HG03457 (cell line): ENCODE measurements at regions not wholly inside any gene's neighbourhood (a gene's known extent, or its start where the extent isn't known, plus 50 kb on each side); places are given as distances from the start of the nearest gene placed in this dataset.
"Not testable (repeated sequence)": the region's sequence is repeated elsewhere in the genome, so short reads cannot be mapped to it uniquely, and the experiment has no call there.

Source experiments
- ATAC-seq: cut with Tn5 transposase; IDR thresholded peaks from one replicate; pipeline ENCODE4 v1.9.1; 2021; ENCODE audit warnings: moderate number of reproducible peaks; ENCODE audit not compliant: unreplicated experiment

DNA sequence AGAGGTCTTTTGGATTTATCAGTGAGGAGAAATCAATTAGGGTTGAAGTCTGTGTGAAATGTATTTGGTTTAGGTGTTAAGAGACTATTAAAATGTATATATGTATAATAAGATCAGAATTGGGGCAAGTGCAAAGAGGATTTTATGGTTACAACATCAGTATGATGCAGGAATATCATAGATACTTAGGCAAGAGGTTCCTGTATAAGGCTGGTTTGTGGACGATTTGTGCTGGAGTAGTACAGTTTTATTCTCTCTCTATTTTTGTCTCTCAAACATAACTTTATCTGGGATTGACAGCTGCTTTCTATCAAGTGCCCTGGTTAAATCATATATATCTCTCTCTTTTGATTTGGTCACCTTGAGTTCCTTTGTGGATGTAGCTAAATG lies 142.5 kb downstream of the CTH start:
- ATAC-seq: no peak

DNA sequence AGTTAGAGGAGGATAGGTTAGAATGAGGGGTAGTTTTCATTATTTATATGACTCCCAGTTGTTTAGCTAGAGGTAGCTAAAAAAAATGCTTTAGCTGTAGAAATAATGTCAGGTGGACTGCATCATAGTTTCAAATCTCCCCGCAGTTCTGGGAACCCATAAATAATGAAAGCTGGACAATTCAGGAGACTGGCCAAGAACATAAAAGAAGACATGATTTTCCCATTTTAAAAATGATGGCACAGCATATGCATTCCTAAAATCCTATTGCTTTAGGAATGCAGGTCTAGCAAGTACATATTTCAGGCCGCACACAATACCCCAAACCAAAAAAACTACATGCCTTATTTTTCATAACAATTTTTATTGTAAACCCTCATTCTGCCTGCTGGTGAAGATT lies 143.3 kb downstream of the CTH start:
- ATAC-seq: no peak

DNA sequence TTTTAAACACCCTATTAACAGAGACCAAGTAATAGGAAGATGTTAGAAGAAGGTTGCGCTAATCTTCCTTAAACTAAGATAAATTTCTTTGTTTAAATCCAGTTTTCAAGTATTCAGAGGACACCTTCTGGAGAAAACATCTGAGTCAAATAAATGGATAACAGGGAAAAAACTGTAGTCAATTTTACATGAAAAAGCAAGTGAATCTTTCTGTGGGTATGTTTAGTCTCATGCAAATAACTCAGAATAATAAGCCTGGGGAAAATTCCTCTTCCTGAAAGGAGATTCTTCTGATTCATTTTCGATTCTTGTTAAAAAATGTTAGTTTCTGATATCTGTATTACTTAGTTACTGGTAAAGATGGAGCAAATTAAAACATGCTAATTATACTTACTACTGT lies 145.5 kb downstream of the CTH start:
- no peak for ATAC-seq

DNA sequence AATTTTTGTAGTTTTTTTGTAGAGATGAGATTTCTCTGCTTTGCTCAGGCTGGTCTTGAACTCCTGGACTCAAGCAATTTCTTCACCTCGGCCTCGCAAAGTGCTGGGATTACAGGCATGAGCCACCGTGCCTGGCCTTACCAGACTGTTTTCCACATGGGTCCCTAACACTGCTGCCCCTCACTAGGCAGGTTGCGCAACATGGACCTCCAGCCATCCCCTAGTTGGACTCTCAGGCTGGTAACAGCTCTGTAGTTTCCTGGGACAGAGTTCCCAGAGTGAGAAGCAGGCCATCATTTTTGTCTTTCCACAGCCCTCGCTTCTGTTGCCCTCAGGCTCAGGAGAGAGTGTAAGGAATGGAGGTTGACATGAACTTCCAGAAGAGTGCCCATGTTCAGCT lies 156.1 kb downstream of the CTH start:
- no peak for ATAC-seq

DNA sequence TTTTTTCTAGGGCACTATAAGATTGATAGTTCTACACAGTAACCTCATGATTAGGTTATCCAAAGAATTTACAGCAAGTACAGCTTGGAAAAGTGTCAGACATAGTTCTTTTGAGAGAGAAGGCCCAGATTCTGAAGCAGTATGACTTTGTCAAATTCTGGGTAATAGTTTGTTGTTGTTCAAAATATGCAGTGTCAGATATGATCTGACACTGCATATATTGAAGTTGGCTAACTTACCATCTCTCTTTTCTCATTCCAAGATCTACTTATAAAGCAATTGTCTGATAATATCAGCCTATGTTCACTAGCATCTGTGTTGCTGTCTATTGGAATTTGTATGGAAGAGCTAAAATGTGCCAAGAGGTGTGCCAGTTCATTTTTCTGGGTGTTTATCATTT lies 160.1 kb downstream of the CTH start:
- ATAC-seq: no peak

DNA sequence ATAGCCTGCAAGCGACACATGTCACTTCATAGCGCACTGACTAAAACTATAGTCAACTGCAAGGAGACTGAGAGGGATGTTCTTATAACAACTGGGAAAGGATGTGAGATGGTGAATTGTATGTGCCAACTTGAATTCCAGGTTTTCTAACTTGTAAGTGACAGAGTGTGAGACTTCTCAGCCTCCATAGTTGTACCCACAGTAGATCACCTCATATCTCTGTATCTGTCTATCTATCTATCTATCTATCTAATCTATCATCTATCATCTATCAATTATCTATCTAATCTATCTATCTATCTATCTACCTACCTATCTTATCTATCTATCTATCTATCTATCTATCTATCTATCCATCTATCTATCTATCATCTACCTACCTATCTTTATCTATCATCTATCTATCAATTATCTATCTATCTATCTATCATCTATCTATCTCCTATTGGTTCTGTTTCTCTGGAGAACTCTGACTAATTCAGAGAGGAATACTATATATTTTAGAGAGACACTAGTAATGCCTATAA lies 162.3 kb downstream of the CTH start:
- no peak for ATAC-seq

DNA sequence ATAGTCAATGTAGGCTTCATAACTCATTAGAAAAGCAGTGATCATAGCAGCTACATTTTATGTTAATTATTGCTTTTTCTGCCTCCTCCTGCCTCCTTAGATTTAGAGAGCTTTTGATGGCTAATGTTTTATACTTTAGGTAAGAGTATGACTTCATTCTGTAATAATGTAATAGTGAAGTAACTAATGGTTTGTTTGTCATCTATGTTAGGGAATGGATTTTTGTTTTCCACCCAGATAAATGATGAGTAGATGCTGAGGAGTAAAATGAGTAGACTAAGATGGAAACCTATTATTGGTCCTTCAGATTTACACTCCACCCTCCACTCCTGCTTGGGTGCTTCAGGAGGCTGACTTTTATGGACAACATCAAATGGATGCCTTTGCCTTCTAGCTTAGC lies 170.6 kb downstream of the CTH start:
- ATAC-seq: no peak

DNA sequence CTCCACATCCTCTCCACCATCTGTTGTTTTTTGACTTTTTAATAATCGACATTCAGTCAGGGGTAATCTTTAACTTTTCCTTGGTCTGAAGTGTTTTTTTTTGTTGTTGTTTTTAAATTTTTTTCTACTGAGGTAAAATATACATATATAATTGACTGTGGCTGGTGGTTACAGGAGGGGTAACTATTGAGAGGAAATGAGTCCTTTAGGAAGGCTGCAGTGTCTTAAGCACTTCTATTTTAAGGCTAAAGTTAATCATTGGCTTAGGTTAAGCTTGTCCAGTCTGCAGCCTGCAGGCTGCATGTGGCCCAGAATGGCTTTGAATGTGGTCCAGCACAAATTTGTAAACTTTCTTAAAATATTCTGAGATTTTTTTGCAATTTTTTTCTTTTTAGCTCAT lies 172.5 kb downstream of the CTH start:
- ATAC-seq: peak; percentile 97

DNA sequence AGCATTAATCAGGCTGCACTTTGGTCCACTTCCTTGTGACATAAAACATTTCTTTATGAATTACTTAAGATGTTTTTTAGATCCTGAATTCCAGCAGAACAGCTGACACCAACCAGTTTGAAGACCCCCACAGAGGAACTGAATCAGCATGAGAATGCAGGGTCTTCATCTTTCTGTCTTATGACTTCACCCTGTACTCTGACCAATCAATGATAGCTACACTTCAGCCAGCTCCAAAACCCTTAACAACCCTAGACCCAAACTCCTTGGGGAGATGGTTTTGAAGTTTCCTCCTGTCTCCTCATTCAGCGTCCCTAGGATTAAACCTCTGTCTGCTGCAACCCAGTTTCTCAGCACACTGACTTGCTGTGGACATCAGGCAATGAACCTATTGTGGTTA lies 175.0 kb downstream of the CTH start:
- ATAC-seq: no peak

DNA sequence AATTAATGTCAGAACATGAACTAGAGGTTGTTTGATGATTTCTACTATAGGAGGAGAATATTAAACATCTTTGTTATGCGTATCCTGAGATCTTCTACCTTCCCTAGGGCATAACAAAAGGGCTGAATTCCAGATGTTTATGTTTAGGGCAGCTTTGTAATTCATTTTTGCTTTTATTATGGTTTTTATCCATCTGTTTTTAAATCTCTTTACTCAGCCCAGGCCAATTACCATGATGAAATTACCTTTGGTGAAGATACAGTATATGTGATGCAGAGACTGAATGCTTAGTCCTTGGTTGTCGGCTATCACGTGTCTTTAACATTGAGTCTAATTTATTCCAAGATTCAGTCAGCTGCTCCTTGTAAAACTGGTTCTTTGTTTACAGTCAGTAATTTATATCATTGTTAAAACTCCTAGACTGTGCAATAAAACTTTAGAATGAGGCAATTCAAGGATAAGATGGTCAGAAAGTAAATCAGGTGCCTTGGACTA lies 176.9 kb downstream of the CTH start:
- no peak for ATAC-seq

DNA sequence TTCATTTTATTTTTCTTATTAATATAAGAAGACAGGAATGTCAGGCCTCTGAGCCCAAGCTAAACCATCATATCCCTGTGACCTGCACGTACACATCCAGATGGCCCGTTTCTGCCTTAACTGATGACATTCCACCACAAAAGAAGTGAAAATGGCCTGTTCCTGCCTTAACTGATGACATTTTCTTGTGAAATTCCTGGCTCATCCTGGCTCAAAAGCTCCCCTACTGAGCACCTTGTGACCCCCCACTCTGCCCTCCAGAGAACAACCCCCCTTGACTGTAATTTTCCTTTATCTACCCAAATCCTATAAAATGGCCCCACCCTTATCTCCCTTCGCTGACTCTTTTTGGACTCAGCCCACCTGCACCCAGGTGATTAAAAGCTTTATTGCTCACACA lies 182.5 kb downstream of the CTH start:
- not testable (repeated sequence) for ATAC-seq

DNA sequence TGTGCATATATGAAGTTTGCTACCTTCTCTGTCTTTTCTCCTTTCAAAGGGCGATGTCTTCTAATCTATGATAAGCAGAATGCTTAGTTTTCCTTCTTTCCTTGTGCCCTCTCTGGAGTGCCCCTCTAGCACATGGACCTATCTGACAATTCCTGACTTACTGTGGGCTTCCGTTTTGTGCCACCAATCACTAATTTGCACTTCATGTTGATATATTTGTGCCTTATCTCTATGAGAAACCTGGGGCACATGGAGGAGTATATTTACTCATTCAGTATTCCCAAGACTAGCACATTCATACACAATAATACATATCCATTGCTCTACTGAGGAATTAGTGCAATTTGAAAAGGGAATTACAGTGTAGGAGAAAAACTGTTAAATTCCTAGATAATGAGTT lies 197.7 kb downstream of the CTH start:
- no peak for ATAC-seq

DNA sequence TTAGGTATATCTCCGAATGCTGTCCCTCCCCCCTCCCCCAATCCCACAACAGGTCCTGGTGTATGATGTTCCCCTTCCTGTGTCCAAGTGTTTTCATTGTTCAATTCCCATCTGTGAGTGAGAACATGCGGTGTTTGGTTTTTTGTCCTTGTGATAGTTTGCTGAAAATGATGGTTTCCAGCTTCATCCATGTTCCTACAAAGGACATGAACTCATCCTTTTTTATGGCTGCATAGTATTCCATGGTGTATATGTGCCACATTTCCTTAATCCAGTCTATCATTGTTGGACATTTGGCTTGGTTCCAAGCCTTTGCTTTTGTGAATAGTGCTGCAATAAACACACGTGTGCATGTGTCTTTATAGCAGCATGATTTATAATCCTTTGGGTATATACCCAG lies 199.1 kb downstream of the CTH start:
- ATAC-seq: not testable (repeated sequence)

DNA sequence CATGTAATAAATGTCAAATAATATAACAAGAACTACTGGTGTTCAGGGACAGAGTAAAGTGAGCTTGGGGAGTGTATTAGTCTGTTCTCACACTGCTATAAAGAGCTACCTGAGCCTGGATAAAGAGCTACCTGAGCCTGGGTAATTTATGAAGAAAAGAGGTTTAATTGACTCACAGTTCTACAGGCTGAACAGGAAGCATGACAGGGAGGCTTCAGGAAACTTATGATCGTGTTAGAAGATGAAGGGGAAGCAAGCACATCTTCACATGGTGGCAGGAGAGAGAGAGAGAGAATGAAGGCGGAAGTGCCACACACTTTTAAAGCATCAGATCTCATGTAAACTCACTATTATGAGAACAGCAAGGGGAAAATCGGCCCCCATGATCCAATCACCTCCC lies 205.9 kb downstream of the CTH start:
- no peak for ATAC-seq

DNA sequence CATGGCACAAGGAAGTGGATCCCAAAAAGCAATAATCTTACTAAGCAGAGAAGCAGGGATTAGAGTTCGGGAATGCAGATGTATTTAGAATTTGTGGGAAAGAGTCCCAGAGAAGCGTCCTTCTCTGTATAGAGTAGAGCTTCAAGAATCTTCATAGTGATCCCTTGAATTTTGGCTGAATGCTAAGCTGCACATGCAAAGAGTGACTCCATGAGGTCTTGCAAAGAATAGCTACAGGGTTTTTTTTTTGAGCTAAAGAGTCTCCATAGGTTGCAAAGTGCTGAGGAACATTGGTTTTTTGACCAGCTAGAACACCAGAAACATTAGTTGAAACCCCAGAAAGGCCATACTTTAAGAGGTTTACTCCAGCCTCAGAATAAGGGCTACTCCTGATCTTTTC lies 206.7 kb downstream of the CTH start:
- ATAC-seq: no peak

DNA sequence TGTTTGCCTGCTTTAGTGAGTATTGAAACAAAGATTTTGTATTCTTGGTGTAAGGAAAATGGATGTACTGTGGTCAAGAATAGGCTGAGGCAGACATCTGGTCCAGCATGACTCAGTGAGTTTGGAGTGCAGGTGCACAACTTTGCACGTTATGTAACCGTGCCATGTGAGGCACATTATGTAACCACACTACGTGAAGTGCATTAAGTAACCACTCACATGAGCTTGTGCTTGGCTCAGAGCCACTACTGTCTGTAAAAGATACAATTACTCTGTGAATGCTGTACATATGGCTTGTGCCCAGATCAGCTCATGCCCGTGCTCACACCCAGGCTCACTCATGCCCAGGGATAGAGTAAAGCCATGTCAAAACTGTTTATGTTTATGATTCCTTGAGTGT lies 216.8 kb downstream of the CTH start:
- ATAC-seq: no peak

DNA sequence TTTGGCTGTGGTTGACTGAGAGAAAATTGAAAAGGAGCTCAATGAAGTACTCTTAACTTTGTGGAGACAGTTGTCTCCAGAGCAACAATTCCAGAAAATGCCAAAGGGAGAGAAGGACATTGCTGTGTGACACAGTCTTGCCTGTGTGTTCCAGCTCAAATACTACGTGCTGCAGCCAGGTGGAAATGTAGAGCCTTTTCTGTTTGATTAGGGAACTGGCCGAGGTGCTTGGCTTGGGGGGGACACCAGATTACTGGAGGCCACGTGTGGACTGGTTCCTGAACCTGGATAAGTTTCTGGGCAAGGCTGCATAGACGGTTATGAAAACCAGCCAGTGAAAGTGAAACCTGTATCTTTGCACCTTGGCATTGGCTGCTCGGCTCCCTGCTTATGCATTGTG lies 217.9 kb downstream of the CTH start:
- ATAC-seq: no peak

DNA sequence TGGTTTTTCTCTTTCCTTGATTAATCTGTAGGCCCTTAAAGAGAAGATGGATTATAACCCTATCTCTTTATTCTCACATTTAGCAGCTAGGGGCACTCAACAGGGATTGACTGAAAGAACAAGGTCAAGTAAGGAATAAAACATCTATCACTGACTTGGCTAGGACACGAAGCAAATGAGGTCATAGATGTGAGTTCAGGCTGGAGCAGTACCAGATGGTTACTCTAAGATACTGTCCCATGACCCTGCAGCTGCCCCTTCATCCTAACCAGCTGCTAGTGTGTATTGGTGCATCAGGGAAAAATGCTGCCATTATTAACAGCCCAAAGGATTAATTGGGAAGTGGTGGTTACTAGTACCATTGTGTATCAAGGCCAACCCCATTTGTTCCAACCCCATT lies 221.9 kb downstream of the CTH start:
- ATAC-seq: no peak

DNA sequence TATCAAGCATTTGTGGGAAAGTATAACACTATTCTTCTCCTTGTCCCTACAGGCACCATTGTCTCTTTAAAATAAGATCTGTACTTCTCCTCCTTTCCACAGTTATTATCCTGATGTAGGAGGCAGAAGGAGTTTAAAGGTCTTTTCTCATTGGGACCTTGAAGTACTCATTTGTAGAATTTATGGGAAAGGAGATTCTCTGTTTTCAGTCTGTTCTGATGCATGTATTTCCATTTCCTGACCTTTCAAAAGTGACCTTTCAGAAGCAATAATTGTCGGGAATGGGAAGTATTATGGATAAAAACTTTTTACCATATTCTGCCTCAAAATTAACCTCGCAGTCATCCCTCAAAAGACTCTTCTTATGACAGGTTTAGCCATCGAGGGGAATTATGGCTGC lies 224.8 kb downstream of the CTH start:
- no peak for ATAC-seq

DNA sequence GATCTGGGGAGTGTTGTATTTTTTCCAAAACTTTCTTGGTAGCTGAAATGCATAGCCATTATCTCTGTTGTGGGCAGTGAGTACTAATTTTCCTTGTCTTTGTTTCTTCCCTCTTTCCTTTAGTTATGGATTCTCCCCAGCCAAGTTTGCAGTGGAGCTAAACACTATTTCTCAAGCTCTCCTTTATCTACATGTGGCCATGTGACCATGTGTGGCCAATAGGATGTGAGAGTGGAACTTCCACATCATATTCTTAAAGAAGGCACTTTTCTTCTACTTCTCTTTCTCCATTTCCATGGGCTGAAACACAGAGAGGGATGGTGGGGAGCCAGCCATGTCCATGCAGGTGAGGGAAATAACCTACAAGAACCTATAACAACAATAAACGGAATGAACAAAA lies 230.8 kb downstream of the CTH start:
- ATAC-seq: no peak

DNA sequence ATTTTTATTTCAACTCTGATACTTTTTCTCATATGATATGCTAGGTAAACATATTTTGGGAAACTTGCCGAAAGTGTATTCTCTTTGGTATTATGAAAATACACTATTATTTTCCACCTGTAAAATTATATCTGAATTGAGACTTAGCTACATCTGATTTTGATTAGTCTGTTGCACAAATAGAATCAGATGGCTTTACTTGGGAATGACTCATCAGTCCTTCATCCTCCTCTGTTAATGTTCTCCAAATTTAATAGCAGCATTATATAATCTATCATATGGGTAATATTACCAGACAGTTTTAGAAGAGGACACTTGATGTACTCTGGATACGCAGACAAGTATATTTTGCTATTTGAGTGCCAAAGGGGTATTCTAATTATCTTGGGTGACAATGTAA lies 245.3 kb downstream of the CTH start:
- ATAC-seq: no peak

DNA sequence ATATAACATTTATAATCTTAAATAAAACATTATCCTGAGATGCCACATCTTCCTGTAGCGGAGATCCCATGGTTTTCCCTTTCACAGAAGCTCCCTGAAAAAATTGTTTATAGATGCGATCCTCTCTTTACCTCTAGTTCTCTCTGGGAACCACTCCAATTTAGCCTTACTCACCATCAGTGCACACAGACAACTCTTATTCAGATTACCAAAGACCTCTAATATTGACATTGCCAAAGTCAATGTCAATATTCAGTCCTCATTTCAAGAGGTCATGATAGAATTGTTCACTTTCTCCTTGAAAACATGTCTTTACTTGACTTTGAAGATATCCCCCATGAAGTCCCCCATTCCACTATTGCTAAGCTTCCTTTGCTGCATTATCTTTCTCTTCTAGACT lies 248.8 kb downstream of the CTH start:
- ATAC-seq: no peak

DNA sequence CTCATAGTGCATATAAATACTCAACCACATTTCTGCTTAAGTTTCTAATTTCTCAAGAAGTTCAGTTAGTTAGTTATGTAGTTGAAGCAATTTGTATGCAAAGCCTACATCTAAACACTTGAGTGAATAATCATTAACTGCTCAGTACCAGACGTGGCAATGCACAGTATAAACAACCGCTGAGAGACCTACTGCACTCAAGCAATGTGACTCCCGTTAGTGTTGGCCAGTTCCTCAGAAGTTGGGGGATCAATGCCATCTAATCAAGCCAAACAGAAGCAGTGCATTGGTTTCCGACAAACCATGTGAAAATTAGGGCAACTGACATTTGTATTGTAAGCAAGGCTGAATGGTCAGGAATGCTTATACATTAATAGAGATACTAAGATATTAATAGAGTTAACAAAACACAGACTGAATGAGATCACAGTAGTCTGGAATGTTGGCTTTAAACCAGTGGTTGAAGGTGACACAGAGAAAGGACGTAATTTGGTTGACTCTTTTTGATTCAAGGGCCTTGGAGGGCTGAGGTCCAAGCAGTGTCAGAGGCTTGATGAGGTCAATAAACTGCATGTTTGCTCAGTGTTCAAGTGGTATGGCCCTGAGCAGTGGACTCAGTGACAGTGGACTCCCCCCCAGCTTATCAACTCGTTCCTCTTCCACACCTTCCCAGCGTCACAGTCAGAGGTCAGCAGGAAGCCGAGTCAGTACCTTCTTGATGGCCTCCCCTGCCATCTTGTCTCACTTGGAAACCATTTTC lies 255.5 kb downstream of the CTH start:
- ATAC-seq: no peak
